Coronary artery (tissue), 2 donors: ENCODE measurements at regions not wholly inside any gene's neighbourhood (a gene's known extent, or its start where the extent isn't known, plus 50 kb on each side); places are given as distances from the start of the nearest gene placed in this dataset.
"Not testable (repeated sequence)": the region's sequence is repeated elsewhere in the genome, so short reads cannot be mapped to it uniquely, and the experiment has no call there.

Source experiments
- DNase-seq: peaks from one replicate; pipeline ENCODE4 v3.0.0-alpha.2; 2017; ENCODE audit warnings: low spot score
- H3K27ac ChIP-seq, 2 donors: fragments of 200-600 bp; sonication (generic); one replicate each; pipeline ENCODE4 v1.5.1; 2016 to 2019
- H3K4me3 ChIP-seq: fragments of 200-600 bp; sonication (generic); 2 replicates; pipeline ENCODE4 v1.5.1; 2016; ENCODE audit warnings: mild to moderate bottlenecking, moderate library complexity
- TF ChIP-seq, protein P1 (sequence below): fragments of 200-600 bp; sonication (generic); IDR thresholded peaks from one replicate; pipeline ENCODE4 v1.5.1; 2019; ENCODE audit warnings: antibody characterized with exemption

DNA sequence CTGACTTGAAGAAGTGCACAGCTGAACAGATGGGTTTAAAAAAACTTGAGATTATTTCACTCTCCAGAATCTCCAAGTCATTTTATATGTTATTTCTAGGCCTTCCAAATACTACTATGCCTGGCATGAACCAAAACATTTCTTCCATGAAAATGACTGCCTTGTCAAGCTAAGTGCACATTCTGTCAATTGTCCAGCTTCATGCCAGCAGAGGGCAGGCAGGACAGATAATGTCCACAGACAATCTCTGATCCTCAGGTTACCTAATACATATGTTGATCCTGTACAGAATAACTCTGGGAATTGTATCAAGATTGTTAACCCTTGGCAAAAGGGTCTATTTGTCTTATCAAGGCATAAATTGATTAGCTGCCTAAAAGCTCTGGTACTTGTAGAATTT is 229.5 kb downstream of the AASDHPPT start:
- no peak overlapping the region for H3K4me3 ChIP-seq
- no peak overlapping the region for H3K27ac ChIP-seq
- no peak for DNase-seq
- TF ChIP-seq, protein P1, sequence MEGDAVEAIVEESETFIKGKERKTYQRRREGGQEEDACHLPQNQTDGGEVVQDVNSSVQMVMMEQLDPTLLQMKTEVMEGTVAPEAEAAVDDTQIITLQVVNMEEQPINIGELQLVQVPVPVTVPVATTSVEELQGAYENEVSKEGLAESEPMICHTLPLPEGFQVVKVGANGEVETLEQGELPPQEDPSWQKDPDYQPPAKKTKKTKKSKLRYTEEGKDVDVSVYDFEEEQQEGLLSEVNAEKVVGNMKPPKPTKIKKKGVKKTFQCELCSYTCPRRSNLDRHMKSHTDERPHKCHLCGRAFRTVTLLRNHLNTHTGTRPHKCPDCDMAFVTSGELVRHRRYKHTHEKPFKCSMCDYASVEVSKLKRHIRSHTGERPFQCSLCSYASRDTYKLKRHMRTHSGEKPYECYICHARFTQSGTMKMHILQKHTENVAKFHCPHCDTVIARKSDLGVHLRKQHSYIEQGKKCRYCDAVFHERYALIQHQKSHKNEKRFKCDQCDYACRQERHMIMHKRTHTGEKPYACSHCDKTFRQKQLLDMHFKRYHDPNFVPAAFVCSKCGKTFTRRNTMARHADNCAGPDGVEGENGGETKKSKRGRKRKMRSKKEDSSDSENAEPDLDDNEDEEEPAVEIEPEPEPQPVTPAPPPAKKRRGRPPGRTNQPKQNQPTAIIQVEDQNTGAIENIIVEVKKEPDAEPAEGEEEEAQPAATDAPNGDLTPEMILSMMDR, result no peak

DNA sequence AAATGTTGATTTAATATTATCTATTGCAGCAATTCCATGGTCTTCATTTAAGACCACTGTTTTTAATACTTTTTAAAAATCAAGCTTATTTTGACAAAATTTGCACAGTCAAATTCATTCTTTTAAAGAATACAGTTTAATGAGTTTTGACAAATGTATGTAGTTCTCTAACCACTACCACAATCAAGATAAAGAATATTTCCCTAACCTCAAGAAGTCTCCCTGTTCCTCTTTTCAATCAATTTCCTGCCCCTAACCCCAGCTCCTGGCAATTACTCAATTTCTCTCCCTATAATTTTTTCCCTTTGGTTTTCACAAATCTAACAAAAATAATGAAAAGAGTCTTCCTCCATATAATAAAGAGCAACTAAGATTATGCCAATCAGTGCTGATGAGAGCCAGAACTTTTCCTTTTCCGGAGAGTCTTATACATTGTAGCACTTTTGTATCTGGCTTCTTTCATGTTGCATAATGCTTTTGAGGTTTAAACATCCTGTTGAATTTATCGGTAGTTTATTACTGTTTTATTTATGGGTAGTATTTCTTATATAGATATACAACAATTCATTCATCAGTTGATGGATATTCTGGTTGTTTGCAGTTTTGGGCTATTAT is 231.7 kb downstream of the AASDHPPT start:
- TF ChIP-seq, protein P1, result no peak
- H3K4me3 ChIP-seq, result no peak overlapping the region
- no peak overlapping the region for H3K27ac ChIP-seq
- no peak for DNase-seq

DNA sequence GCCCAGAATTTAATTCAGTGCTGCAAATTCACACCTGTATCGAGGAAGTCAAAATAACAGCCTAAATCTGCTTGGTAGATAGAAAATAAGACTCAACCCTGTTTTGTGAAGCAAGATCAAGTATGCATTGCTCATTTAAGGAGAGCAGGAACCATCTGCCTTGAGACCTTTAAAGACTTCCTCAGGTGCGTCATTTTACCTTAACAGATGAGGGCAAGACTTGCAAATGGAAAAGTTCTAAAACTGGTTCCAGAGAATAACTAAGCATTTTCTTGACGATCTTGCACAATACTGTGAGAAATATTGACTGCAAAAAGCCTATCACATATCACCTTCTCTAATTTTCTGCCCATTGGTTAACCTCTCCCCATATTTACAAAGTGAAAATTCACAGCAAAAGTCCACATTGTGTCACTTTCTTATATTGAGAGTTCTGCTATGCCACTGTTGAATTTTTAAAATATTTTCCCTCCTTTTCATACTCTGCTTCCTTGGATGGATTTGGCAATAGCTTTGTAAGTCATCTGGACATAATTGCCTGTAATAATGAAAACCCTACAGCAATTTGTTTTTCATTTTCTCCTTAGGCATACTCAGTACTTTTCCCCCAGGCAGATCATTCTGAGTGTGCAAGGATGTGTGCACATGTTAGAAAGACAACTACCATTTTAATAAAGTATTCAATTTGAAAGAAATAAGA is 234.2 kb downstream of the AASDHPPT start:
- no peak overlapping the region for H3K4me3 ChIP-seq
- TF ChIP-seq, protein P1, result no peak
- no peak for DNase-seq

DNA sequence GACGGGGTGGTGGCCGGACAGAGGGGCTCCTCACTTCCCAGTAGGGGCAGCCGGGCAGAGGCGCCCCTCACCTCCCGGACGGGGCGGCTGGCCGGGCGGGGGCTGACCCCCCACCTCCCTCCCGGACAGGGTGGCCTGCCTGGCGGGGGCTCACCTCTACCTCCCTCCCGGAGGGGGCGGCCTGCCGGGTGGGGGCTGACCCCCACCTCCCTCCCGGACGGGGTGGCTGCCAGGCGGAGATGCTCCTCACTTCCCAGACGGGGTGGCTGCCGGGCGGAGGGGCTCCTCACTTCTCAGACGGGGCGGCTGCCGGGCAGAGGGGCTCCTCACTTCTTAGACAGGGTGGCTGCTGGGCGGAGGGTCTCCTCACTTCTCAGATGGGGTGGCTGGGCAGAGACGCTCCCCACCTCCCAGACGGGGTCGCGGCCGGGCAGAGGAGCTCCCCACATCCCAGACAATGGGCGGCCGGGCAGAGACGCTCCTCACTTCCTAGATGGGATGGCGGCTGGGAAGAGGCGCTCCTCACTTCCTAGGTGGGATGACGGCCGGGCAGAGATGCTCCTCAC is 239.8 kb downstream of the AASDHPPT start:
- H3K4me3 ChIP-seq, DNase-seq, H3K27ac ChIP-seq: not testable (repeated sequence)

More for the DNA sequence above, 234.2 kb downstream of the AASDHPPT start:
- no peak overlapping the region for H3K27ac ChIP-seq

DNA sequence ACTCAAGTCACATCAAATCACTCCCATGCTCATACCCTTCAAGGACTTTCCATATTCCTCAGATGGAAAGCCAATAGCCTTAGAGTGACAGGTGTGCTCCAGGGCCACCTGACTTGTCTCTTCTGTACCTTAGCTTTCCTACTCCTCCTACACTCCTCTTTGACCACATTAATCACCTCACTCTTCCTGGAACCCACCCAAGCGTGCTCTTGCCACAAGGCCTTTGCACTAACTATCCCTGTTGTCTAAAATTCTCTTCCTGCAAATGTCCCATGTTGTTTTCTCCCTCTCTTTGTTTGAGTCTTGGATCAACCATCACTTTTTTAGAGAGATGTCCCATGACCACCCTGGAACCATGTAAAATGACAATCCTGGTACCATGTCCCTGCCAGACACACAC is 244.1 kb downstream of the AASDHPPT start:
- H3K4me3 ChIP-seq, result no peak overlapping the region
- no peak overlapping the region for H3K27ac ChIP-seq
- no peak for DNase-seq
- TF ChIP-seq, protein P1, result no peak

DNA sequence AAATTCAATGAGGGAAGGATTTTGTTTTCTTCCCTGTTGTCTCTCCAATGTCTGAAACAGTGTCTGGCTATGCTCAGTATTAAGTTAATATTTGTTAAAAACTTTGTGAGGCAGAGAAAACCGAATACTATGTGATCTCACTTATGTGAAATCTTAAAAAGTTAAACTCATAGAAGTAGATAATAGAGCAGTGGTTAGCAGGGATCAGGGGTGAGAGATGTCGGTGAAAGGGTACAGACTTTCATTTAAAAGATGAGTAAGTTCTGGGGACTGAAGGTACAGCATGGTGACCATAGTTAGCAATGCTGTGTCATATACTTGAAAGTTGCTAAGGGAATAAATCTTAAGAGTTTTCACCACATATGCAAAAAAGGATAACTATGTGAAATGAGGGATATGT is 244.6 kb downstream of the AASDHPPT start:
- H3K4me3 ChIP-seq, result no peak overlapping the region
- TF ChIP-seq, protein P1, result no peak
- no peak overlapping the region for H3K27ac ChIP-seq
- DNase-seq, result no peak

DNA sequence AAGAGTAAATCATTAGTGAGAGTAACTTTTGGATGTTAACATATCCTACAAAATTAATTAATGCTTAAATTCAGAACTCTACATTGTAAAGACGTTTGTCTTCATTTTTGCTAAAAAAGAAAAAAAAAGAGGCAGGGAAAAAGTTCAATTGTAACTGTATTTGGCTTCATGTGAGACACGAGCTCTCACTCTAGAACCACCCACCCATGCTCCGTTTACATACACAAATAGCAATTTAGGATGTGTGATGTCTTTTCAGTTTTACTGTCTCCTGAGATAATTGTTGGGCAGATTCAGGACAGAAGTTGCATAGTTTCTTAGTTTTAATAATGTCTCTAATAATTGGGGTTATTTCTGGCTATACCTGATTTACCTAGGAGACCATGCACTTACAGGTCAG is 248.6 kb downstream of the AASDHPPT start:
- no peak overlapping the region for H3K27ac ChIP-seq
- DNase-seq, result no peak
- H3K4me3 ChIP-seq, result no peak overlapping the region
- TF ChIP-seq, protein P1, result no peak
